SK-N-SH (cell line): ENCODE measurements at regions not wholly inside any gene's neighbourhood (a gene's known extent, or its start where the extent isn't known, plus 50 kb on each side); places are given as distances from the start of the nearest gene placed in this dataset.

Source experiments
- CTCF ChIA-PET: fragments of 300-600, 350-600 bp; formaldehyde crosslinking; extraction: SDS; loops from one replicate; lab custom pipeline; 2021; lab: Yijun Ruan, JAX
- POLR2A ChIA-PET: fragments of 350-600 bp; sonication (Branson Sonifier 250); formaldehyde crosslinking; extraction: SDS; loops from one replicate; lab custom pipeline; 2020; ENCODE audit warnings: antibody characterized with exemption, inconsistent platforms; lab: Yijun Ruan, JAX
- DNase-seq: peaks from one replicate; pipeline ENCODE4 v3.0.0; 2012
- H2AFZ ChIP-seq: fragments of 200-600 bp; sonication (generic); 2 replicates; pipeline ENCODE4 v1.8.1; 2016; ENCODE audit warnings: antibody characterized with exemption, mild to moderate bottlenecking, low read depth
- H3F3A ChIP-seq: fragments of 200-600 bp; sonication (generic); replicated peaks from 2 replicates; pipeline ENCODE3; 2016; ENCODE audit warnings: antibody characterized with exemption, mild to moderate bottlenecking; ENCODE audit not compliant: insufficient read depth
- H3K27ac ChIP-seq, 2 experiments: fragments of 200-500 bp in 1 of 2; fragments of 200-600 bp in 1 of 2; sonication (Bioruptor generic) in 1 of 2; sonication (generic), shearing (Covaris generic) in 1 of 2; 2 replicates each; pipeline versions ENCODE4 v1.5.1 to v1.6.1; 2014 to 2016; ENCODE audit warnings: low read depth in 2 of 2, inconsistent platforms in 1 of 2, low read length in 1 of 2, mild to moderate bottlenecking in 1 of 2, mixed read lengths in 1 of 2
- H3K27me3 ChIP-seq: fragments of 200-600 bp; sonication (generic), shearing (Covaris generic); 2 replicates; pipeline ENCODE4 v1.6.1; 2016; ENCODE audit warnings: mixed run types; ENCODE audit not compliant: insufficient read depth
- H3K36me3 ChIP-seq, 2 experiments: fragments of 200-500 bp in 1 of 2; fragments of 200-600 bp in 1 of 2; sonication (Bioruptor generic) in 1 of 2; sonication (generic) in 1 of 2; replicated peaks in 1 of 2; 2 replicates each; pipeline versions ENCODE3 to v1.5.1; 2014 to 2016; ENCODE audit warnings: low read length in 1 of 2, mild to moderate bottlenecking in 1 of 2; ENCODE audit not compliant: insufficient read depth in 2 of 2, control insufficient read depth in 1 of 2
- H3K4me1 ChIP-seq, 2 experiments: fragments of 200-500 bp in 1 of 2; fragments of 200-600 bp in 1 of 2; sonication (Bioruptor generic) in 1 of 2; sonication (generic), shearing (Covaris generic) in 1 of 2; 2 replicates each; pipeline versions ENCODE4 v1.5.1 to v1.6.1; 2014 to 2016; ENCODE audit warnings: low read depth in 1 of 2, low read length in 1 of 2, mixed run types in 1 of 2; ENCODE audit not compliant: insufficient read depth in 2 of 2, control insufficient read depth in 1 of 2
- H3K4me2 ChIP-seq: fragments of 200-600 bp; sonication (generic), shearing (Covaris generic); 2 replicates; pipeline ENCODE4 v1.6.1; 2017; ENCODE audit warnings: mixed run types
- H3K4me3 ChIP-seq, 2 experiments: fragments of 200-500 bp in 1 of 2; fragments of 200-600 bp in 1 of 2; sonication (Bioruptor generic) in 1 of 2; sonication (generic), shearing (Covaris generic) in 1 of 2; 2 replicates each; pipeline versions ENCODE4 v1.5.1 to v1.8.1; 2014 to 2016; ENCODE audit warnings: low read depth in 2 of 2, inconsistent platforms in 1 of 2, low read length in 1 of 2, mild to moderate bottlenecking in 1 of 2, mixed read lengths in 1 of 2, moderate library complexity in 1 of 2
- H3K79me2 ChIP-seq: fragments of 200-600 bp; sonication (generic); 2 replicates; pipeline ENCODE4 v1.8.1; 2017; ENCODE audit warnings: mild to moderate bottlenecking; ENCODE audit not compliant: insufficient read depth
- H3K9ac ChIP-seq: fragments of 200-600 bp; sonication (generic); 2 replicates; pipeline ENCODE4 v1.6.1; 2017; ENCODE audit warnings: mixed run types
- H3K9me2 ChIP-seq: fragments of 200-600 bp; sonication (generic); 2 replicates; pipeline ENCODE4 v1.6.1; 2017; ENCODE audit warnings: mixed run types
- H3K9me3 ChIP-seq: fragments of 200-600 bp; sonication (generic); 2 replicates; pipeline ENCODE4 v1.6.1; 2017; ENCODE audit warnings: mixed run types, mild to moderate bottlenecking, moderate library complexity
- H4K20me1 ChIP-seq: fragments of 200-600 bp; sonication (generic); 2 replicates; pipeline ENCODE4 v1.6.1; 2017; ENCODE audit warnings: mild to moderate bottlenecking, mixed run types; ENCODE audit not compliant: insufficient read depth
- CTCF ChIP-seq: fragments of 200-600 bp; sonication (generic); IDR thresholded peaks from 2 replicates; pipeline ENCODE4 v1.6.1; 2017; ENCODE audit warnings: antibody characterized with exemption, mild to moderate bottlenecking, moderate library complexity
- ELF1 ChIP-seq: IDR thresholded peaks from 2 replicates; pipeline ENCODE4 v1.4.0; 2012
- EP300 ChIP-seq, 2 experiments: IDR thresholded peaks; 2 replicates each; pipeline versions ENCODE4 v1.4.0 to v1.6.1; 2012; ENCODE audit warnings: borderline replicate concordance in 1 of 2, low read depth in 1 of 2, low read length in 1 of 2
- EZH2phosphoT487 ChIP-seq: fragments of 200-600 bp; sonication (generic); IDR thresholded peaks from 2 replicates; pipeline ENCODE4 v1.6.1; 2017; ENCODE audit warnings: low read depth, mixed run types, mild to moderate bottlenecking, antibody characterized with exemption, moderate library complexity, borderline replicate concordance
- FOXM1 ChIP-seq: IDR thresholded peaks from 2 replicates; pipeline ENCODE4 v1.4.0; 2012; ENCODE audit warnings: low read depth, mild to moderate bottlenecking
- NRF1 ChIP-seq: IDR thresholded peaks from 2 replicates; pipeline ENCODE4 v1.6.1; 2012; ENCODE audit warnings: low read depth, mild to moderate bottlenecking, low read length
- REST ChIP-seq: IDR thresholded peaks from 2 replicates; pipeline ENCODE4 v1.6.1; 2012; ENCODE audit warnings: mild to moderate bottlenecking, low read depth, low read length, moderate library complexity
- RXRA ChIP-seq: IDR thresholded peaks from 2 replicates; pipeline ENCODE4 v1.4.0; 2012; ENCODE audit warnings: low read depth, mild to moderate bottlenecking, borderline replicate concordance
- SIN3A ChIP-seq: IDR thresholded peaks from 2 replicates; pipeline ENCODE4 v1.6.1; 2012; ENCODE audit warnings: low read depth, mild to moderate bottlenecking, low read length, moderate library complexity, borderline replicate concordance
- SMC3 ChIP-seq: IDR thresholded peaks from 2 replicates; pipeline ENCODE4 v1.6.1; 2012; ENCODE audit warnings: low read depth, low read length, improper control_type of control experiment
- TAF1 ChIP-seq: IDR thresholded peaks from 2 replicates; pipeline ENCODE4 v1.6.1; 2012; ENCODE audit warnings: low read depth, mild to moderate bottlenecking, low read length, moderate library complexity, borderline replicate concordance
- TCF12 ChIP-seq: IDR thresholded peaks from 2 replicates; pipeline ENCODE4 v1.4.0; 2012
- TEAD4 ChIP-seq: IDR thresholded peaks from 2 replicates; pipeline ENCODE4 v1.4.0; 2012; ENCODE audit warnings: mild to moderate bottlenecking, borderline replicate concordance; ENCODE audit not compliant: insufficient read depth
- WGBS: methylation state at CpG from one replicate; pipeline ENCODE4 v1.1.6; 2017; ENCODE audit warnings: low lambda C conversion rate; 5-methylcytosine and 5-hydroxymethylcytosine counted together
- TF ChIP-seq, protein P1 (sequence below): fragments of 150-350 bp; IDR thresholded peaks from 2 replicates; pipeline ENCODE4 v1.6.1; 2017; ENCODE audit warnings: antibody characterized with exemption, low read length, low read depth, borderline replicate concordance

GRCh38 chr6:76719449-76719848 is 647.0 kb upstream of the IMPG1 start:
- Histone ChIP-seq H3K36me3 (no peaks in the 10 kb centered on the region), H3K79me2 (no peaks in the 10 kb centered on the region), H3F3A (no peaks in the 10 kb centered on the region), H4K20me1 (no peaks in the 10 kb centered on the region), H2AFZ (no peak overlapping the region), H3K9me3 (no peaks in the 10 kb centered on the region), H3K4me3 (no peak overlapping the region), H3K9me2 (no peaks in the 10 kb centered on the region), H3K4me1 (no peaks in the 10 kb centered on the region)
- WGBS = 2% methylated on average over 1 of the region's 1 CpG
- DNase-seq = no peak
- TF ChIP-seq TAF1 (no peak), FOXM1 (no peak), RXRA (no peak), EP300 (IDR thresholded peaks at IDR 0.05; ENCODE audit: borderline replicate concordance in 1 of 2, low read depth in 1 of 2, low read length in 1 of 2) (no peak), NRF1 (no peak), ELF1 (no peak)
- TF ChIP-seq, all 33 proteins: peak for 0
- no peaks in the 10 kb centered on the region for H3K27me3 ChIP-seq
- POLR2A ChIA-PET = no interaction called here
- H3K27ac ChIP-seq = no peak overlapping the region
- H3K4me2 ChIP-seq = no peak overlapping the region
- H3K9ac ChIP-seq = no peak overlapping the region
- CTCF ChIA-PET = no interaction called here

DNA sequence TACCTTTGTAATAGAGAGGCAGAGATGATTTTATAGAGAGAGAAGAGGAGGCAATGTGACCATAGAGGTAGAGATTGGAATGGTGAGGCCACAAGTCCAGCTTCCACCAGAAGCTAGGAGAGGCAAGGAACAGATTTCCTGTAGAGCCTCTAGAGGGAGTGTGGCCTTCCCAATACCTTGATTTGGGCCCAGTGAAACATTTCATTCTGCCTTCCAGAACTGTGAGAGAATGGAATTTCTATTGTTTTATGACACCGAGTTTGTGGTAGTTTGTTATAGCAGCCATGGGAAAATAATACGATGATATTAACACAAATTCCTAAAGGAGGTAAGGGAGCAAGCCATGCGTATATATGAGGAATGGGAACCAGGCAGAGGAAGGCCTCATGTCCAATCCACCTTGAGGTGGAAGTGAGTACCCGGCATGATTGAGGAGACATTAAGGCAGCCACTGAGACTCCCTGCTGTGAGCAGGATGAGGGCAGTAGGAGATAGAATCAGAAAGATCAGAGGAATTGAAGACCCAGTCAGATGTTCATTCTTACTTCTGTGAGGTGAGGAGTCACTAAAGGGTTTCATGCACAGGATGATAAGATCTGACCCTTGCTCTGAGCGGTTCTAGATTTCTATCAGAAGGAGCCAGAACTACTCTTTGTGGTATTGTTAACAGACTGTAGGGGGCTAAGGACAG is 636.3 kb upstream of the IMPG1 start:
- no peaks in the 10 kb centered on the region for H3K79me2 ChIP-seq
- WGBS = 10% methylated on average over 5 of the region's 5 CpGs
- no peak for DNase-seq

More for the DNA sequence above, 636.3 kb upstream of the IMPG1 start:
- H3K27me3 ChIP-seq = no peaks in the 10 kb centered on the region
- no peaks in the 10 kb centered on the region for H4K20me1 ChIP-seq
- H3K27ac ChIP-seq = no peak overlapping the region
- POLR2A ChIA-PET = no interaction called here
- H3F3A ChIP-seq = no peaks in the 10 kb centered on the region
- TF ChIP-seq EZH2phosphoT487 = no peak
- no peak for TF ChIP-seq TCF12
- TF ChIP-seq SIN3A = no peak
- no peak for TF ChIP-seq REST
- TF ChIP-seq, protein P1, sequence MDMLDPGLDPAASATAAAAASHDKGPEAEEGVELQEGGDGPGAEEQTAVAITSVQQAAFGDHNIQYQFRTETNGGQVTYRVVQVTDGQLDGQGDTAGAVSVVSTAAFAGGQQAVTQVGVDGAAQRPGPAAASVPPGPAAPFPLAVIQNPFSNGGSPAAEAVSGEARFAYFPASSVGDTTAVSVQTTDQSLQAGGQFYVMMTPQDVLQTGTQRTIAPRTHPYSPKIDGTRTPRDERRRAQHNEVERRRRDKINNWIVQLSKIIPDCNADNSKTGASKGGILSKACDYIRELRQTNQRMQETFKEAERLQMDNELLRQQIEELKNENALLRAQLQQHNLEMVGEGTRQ = no peak
- no peak for TF ChIP-seq SMC3
- TF ChIP-seq CTCF = no peak
- TF ChIP-seq TEAD4 = no peak
- H3K9ac ChIP-seq = no peak overlapping the region
- no peak overlapping the region for H3K4me3 ChIP-seq
- no peak overlapping the region for H2AFZ ChIP-seq
- H3K36me3 ChIP-seq = no peaks in the 10 kb centered on the region
- no peak overlapping the region for H3K4me2 ChIP-seq
- CTCF ChIA-PET = no interaction called here
- no peaks in the 10 kb centered on the region for H3K9me2 ChIP-seq
- no peaks in the 10 kb centered on the region for H3K9me3 ChIP-seq
- no peaks in the 10 kb centered on the region for H3K4me1 ChIP-seq
